Activated CD4-positive, alpha-beta T cell treated with anti-CD3 and anti-CD28 coated beads, Interleukin-2, amount 10 ng/mL, durations not matched to agents 7 days and 5 days (primary cell): ENCODE measurements at regions not wholly inside any gene's neighbourhood (a gene's known extent, or its start where the extent isn't known, plus 50 kb on each side); places are given as distances from the start of the nearest gene placed in this dataset.
"Not testable (repeated sequence)": the region's sequence is repeated elsewhere in the genome, so short reads cannot be mapped to it uniquely, and the experiment has no call there.

ENCODE experiments used
- CTCF ChIA-PET: fragments of 350-600 bp; sonication (Branson Sonifier 250); formaldehyde crosslinking; loops from one replicate; lab custom pipeline; 2021; ENCODE audit warnings: antibody characterized with exemption; lab: Charles Lee
- POLR2A ChIA-PET: fragments of 350-600 bp; sonication (Branson Sonifier 250); formaldehyde crosslinking; loops from one replicate; lab custom pipeline; 2021; ENCODE audit warnings: antibody characterized with exemption; lab: Charles Lee
- DNase-seq: peaks from one replicate; pipeline ENCODE4 v3.0.0-alpha.2; 2020
- H3K27ac Mint-ChIP-seq: one replicate; pipeline ENCODE4 v1.8.0; 2021; ENCODE audit warnings: mild to moderate bottlenecking, moderate library complexity, mixed read lengths
- H3K27me3 Mint-ChIP-seq: one replicate; pipeline ENCODE4 v1.8.0; 2021; ENCODE audit warnings: mixed read lengths
- H3K36me3 Mint-ChIP-seq: one replicate; pipeline ENCODE4 v1.8.0; 2021; ENCODE audit warnings: low read depth, mixed read lengths
- H3K4me1 Mint-ChIP-seq: one replicate; pipeline ENCODE4 v1.8.0; 2021; ENCODE audit warnings: mixed read lengths
- H3K4me3 Mint-ChIP-seq: one replicate; pipeline ENCODE4 v1.8.0; 2021; ENCODE audit warnings: mild to moderate bottlenecking, moderate library complexity, mixed read lengths
- H3K9me3 Mint-ChIP-seq: one replicate; pipeline ENCODE4 v1.8.0; 2021; ENCODE audit warnings: mixed read lengths

GRCh38 chr9:41697080-41697479 is 432.1 kb downstream of the CNTNAP3B start:
- H3K9me3 Mint-ChIP-seq, H3K4me3 Mint-ChIP-seq, CTCF ChIA-PET, H3K27me3 Mint-ChIP-seq, DNase-seq, POLR2A ChIA-PET, H3K36me3 Mint-ChIP-seq, H3K4me1 Mint-ChIP-seq, H3K27ac Mint-ChIP-seq: not testable (repeated sequence)

GRCh38 chr9:41679312-41679711 is 449.9 kb downstream of the CNTNAP3B start:
- H3K4me3 Mint-ChIP-seq, H3K36me3 Mint-ChIP-seq, CTCF ChIA-PET, DNase-seq, H3K9me3 Mint-ChIP-seq, H3K27me3 Mint-ChIP-seq, POLR2A ChIA-PET, H3K4me1 Mint-ChIP-seq, H3K27ac Mint-ChIP-seq: not testable (repeated sequence)

GRCh38 chr9:41663497-41664036 is 465.7 kb downstream of the CNTNAP3B start:
- POLR2A ChIA-PET, H3K27me3 Mint-ChIP-seq, H3K27ac Mint-ChIP-seq, DNase-seq, H3K4me3 Mint-ChIP-seq, H3K36me3 Mint-ChIP-seq, CTCF ChIA-PET, H3K4me1 Mint-ChIP-seq, H3K9me3 Mint-ChIP-seq: not testable (repeated sequence)

- H3K36me3 Mint-ChIP-seq, H3K27ac Mint-ChIP-seq, H3K9me3 Mint-ChIP-seq, DNase-seq, POLR2A ChIA-PET, H3K27me3 Mint-ChIP-seq, CTCF ChIA-PET, H3K4me3 Mint-ChIP-seq: not testable (repeated sequence)
- peaks cover 13% of the 10 kb centered on the region for H3K4me1 Mint-ChIP-seq
Observed at GRCh38 chr9:41658706-41659105, 469.6 kb upstream of the ZNG1F start.

- H3K36me3 Mint-ChIP-seq, H3K4me3 Mint-ChIP-seq, CTCF ChIA-PET, H3K9me3 Mint-ChIP-seq, POLR2A ChIA-PET, H3K27ac Mint-ChIP-seq, H3K27me3 Mint-ChIP-seq, DNase-seq: not testable (repeated sequence)
- peaks cover 17% of the 10 kb centered on the region for H3K4me1 Mint-ChIP-seq
Observed at GRCh38 chr9:41658116-41658515, 469.0 kb upstream of the ZNG1F start.

GRCh38 chr9:41657141-41657540 is 468.0 kb upstream of the ZNG1F start:
- DNase-seq, H3K9me3 Mint-ChIP-seq, H3K36me3 Mint-ChIP-seq, H3K27me3 Mint-ChIP-seq, H3K27ac Mint-ChIP-seq, CTCF ChIA-PET, POLR2A ChIA-PET, H3K4me3 Mint-ChIP-seq: not testable (repeated sequence)
- peaks cover 18% of the 10 kb centered on the region for H3K4me1 Mint-ChIP-seq

- POLR2A ChIA-PET, H3K27ac Mint-ChIP-seq, H3K27me3 Mint-ChIP-seq, H3K36me3 Mint-ChIP-seq, H3K4me3 Mint-ChIP-seq, H3K9me3 Mint-ChIP-seq, CTCF ChIA-PET: not testable (repeated sequence)
- DNase-seq, result peak; percentile 32
- H3K4me1 Mint-ChIP-seq, result peaks cover 18% of the 10 kb centered on the region
Observed at GRCh38 chr9:41655071-41655554, 466.0 kb upstream of the ZNG1F start.

GRCh38 chr9:41654349-41654748 is 465.2 kb upstream of the ZNG1F start:
- H3K9me3 Mint-ChIP-seq, CTCF ChIA-PET, H3K36me3 Mint-ChIP-seq, POLR2A ChIA-PET, DNase-seq, H3K27me3 Mint-ChIP-seq: not testable (repeated sequence)
- Mint-ChIP-seq H3K27ac (peak overlapping the region; percentile 65), H3K4me3 (peak overlapping the region; percentile 35), H3K4me1 (peaks cover 18% of the 10 kb centered on the region)

- DNase-seq, H3K36me3 Mint-ChIP-seq, H3K27me3 Mint-ChIP-seq, H3K9me3 Mint-ChIP-seq, POLR2A ChIA-PET, CTCF ChIA-PET: not testable (repeated sequence)
- Mint-ChIP-seq H3K27ac (peak overlapping the region; percentile 65), H3K4me3 (peak overlapping the region; percentile 35), H3K4me1 (peaks cover 18% of the 10 kb centered on the region)
Observed at GRCh38 chr9:41653560-41654340, 464.6 kb upstream of the ZNG1F start.

GRCh38 chr9:41652800-41653199 is 463.7 kb upstream of the ZNG1F start:
- H3K4me1 Mint-ChIP-seq, result peaks cover 19% of the 10 kb centered on the region

GRCh38 chr9:41652100-41652713 is 463.1 kb upstream of the ZNG1F start:
- H3K36me3 Mint-ChIP-seq, CTCF ChIA-PET, POLR2A ChIA-PET, H3K27ac Mint-ChIP-seq, H3K9me3 Mint-ChIP-seq, DNase-seq, H3K27me3 Mint-ChIP-seq, H3K4me3 Mint-ChIP-seq: not testable (repeated sequence)
- peaks cover 20% of the 10 kb centered on the region for H3K4me1 Mint-ChIP-seq

More at GRCh38 chr9:41652800-41653199, 463.7 kb upstream of the ZNG1F start:
- POLR2A ChIA-PET, H3K36me3 Mint-ChIP-seq, H3K9me3 Mint-ChIP-seq, H3K4me3 Mint-ChIP-seq, H3K27ac Mint-ChIP-seq, H3K27me3 Mint-ChIP-seq, CTCF ChIA-PET, DNase-seq: not testable (repeated sequence)

GRCh38 chr9:41650086-41650485 is 461.0 kb upstream of the ZNG1F start:
- H3K36me3 Mint-ChIP-seq, POLR2A ChIA-PET, DNase-seq, H3K27me3 Mint-ChIP-seq, H3K4me3 Mint-ChIP-seq, H3K27ac Mint-ChIP-seq, H3K9me3 Mint-ChIP-seq, CTCF ChIA-PET: not testable (repeated sequence)
- peaks cover 16% of the 10 kb centered on the region for H3K4me1 Mint-ChIP-seq

- CTCF ChIA-PET, POLR2A ChIA-PET, H3K4me3 Mint-ChIP-seq, H3K27ac Mint-ChIP-seq, H3K27me3 Mint-ChIP-seq, H3K9me3 Mint-ChIP-seq, H3K36me3 Mint-ChIP-seq, DNase-seq: not testable (repeated sequence)
- peaks cover 13% of the 10 kb centered on the region for H3K4me1 Mint-ChIP-seq
Observed at GRCh38 chr9:41648564-41648963, 459.4 kb upstream of the ZNG1F start.
